ENCODE measurements at regions not wholly inside any gene's neighbourhood (a gene's known extent, or its start where the extent isn't known, plus 50 kb on each side); places are given as distances from the start of the nearest gene placed in this dataset.
"Not testable (repeated sequence)": the region's sequence is repeated elsewhere in the genome, so short reads cannot be mapped to it uniquely, and the experiment has no call there.

DNA sequence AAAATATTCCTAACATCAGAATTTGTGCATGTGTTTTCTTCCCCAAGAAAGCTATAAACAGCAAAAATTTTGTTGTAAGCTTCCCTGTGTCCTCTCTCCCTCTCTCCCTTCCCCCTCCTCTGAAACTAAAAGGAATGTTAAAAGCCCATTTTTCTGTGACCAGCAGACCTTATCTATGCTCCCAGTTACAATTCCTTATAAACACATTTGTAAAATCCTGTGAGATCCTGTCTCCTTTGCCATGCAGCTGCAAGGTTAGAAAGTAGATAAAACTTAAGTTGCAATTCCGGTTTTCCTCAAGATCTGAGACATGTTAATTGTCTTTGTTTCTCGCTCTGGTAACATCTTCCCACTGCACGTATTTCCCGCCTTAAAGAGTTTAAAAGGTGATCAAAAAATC, 370.3 kb upstream of the TRPC7 start:
- H3K4me3 Mint-ChIP-seq; H3K9me3 Mint-ChIP-seq (ENCODE audit: low read depth); H3K4me1 Mint-ChIP-seq; H3K27me3 Mint-ChIP-seq; DNase-seq; intact Hi-C loops (cut with DNase I, micrococcal nuclease); H3K36me3 Mint-ChIP-seq (ENCODE audit: low read depth); H3K27ac Mint-ChIP-seq; CTCF ChIA-PET; ATAC-seq; POLR2A ChIA-PET: not testable (repeated sequence)

DNA sequence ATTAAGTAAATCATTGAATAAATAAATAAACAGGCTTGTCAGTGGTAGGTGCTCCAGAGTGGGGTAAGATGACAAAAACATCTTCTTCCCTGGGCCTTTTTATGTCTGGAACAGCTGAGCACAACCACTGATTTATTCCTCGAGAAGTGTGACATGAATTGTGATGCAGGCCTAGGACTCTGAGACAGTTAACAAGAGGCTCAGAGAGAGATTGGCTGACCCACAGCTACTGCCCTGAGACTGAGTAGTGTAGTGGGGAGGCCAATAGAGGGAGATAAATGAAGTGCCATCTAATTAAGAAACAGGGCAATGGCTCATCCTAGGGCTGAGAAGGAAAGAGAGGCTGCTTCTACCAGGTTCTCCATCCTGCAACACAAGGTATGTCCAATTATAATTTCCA, 369.3 kb upstream of the TRPC7 start:
- no peaks in the 10 kb centered on the region for H3K27me3 Mint-ChIP-seq
- H3K27ac Mint-ChIP-seq = no peak overlapping the region

DNA sequence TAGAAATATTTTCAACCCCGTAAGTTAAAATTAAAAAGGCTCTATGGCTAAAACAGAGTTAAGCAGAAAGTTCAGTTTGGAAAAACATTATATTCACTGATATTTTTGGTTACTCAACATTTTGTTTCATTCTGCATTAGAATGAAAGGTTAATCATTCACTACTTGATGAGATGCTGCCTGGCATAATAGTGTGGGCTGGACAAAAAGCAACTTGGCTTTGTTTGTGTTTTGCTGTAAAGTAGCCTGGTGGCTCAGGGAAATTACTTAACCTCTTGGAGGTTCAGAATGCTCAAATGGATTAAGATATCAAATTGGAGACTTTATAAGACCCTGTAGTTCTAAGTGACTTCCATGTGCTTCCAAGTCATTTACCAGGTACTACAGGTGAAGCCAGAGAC, 367.4 kb upstream of the TRPC7 start:
- intact Hi-C loops (cut with DNase I, micrococcal nuclease) = no loop called here
- Mint-ChIP-seq H3K4me1 (no peaks in the 10 kb centered on the region), H3K27me3 (no peaks in the 10 kb centered on the region), H3K27ac (no peak overlapping the region), H3K9me3 (ENCODE audit: low read depth) (peaks cover 3% of the 10 kb centered on the region), H3K4me3 (no peak overlapping the region), H3K36me3 (ENCODE audit: low read depth) (no peaks in the 10 kb centered on the region)
- CTCF ChIA-PET = no interaction called here
- DNase-seq (no peak), ATAC-seq (no peak)
- POLR2A ChIA-PET = no interaction called here

More for the DNA sequence above, 369.3 kb upstream of the TRPC7 start:
- Mint-ChIP-seq H3K36me3 (ENCODE audit: low read depth) (no peaks in the 10 kb centered on the region), H3K9me3 (ENCODE audit: low read depth) (peaks cover 9% of the 10 kb centered on the region), H3K4me3 (no peak overlapping the region), H3K4me1 (no peaks in the 10 kb centered on the region)
- ChIA-PET POLR2A (no interaction called here), CTCF (no interaction called here)
- intact Hi-C loops (cut with DNase I, micrococcal nuclease) = no loop called here
- ATAC-seq (no peak), DNase-seq (no peak)

DNA sequence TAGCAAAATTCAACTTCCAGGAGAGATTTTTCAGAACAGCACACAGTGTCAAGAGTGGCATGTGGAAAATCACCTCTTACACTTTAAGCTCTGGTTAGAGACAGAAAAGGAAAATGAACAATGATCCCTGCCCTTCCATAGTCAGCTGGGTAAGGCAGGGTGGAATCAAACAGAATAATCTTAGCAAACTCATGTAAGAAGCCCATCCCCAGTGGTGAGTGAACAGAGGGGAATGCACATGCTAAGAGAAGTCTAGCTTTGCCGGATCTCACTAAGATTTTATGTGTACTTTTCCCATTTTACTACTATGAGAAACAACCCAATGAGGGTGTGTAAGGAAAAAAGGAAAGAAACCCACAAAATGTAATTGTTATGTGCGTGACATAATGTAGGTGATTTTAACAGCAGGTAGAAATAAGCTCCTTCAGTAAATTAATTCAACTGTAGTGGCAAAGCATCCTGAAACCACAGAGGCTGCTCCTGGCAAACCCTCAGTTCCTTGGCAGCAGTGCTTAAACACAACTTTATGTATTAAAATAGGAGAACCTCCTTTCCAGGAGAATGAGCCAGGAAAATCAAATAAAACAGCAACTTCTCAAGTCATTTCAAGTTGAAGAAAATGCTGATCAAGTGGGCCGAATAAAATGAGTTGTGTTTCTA, 366.0 kb upstream of the TRPC7 start:
- H3K4me1 Mint-ChIP-seq = no peaks in the 10 kb centered on the region
- H3K9me3 Mint-ChIP-seq (ENCODE audit: low read depth) = no peaks in the 10 kb centered on the region
- DNase-seq (no peak), ATAC-seq (no peak)
- intact Hi-C loops (cut with DNase I, micrococcal nuclease) = no loop called here
- no peak overlapping the region for H3K27ac Mint-ChIP-seq
- CTCF ChIA-PET = no interaction called here
- no peaks in the 10 kb centered on the region for H3K36me3 Mint-ChIP-seq (ENCODE audit: low read depth)
- no peak overlapping the region for H3K4me3 Mint-ChIP-seq
- no peaks in the 10 kb centered on the region for H3K27me3 Mint-ChIP-seq
- POLR2A ChIA-PET = no interaction called here

DNA sequence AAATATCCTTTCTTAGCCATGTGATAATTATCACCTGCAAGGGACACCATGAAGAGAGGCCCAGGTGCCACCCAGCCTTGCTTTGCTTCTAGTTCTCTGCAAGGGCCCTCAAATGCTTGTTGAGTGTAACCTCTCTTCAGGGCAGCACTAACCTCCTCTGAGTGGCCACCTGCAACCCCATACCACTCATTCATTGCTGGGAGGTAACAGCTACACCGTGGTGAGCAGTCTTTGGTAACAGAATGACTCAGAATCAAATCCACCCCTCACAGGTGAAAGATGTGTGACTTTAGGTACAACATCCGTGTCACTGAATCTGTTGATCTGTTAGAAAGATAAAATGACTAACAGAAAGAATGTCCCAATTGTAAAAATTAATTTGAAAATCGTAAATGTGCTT, 365.1 kb upstream of the TRPC7 start:
- CTCF ChIA-PET = no interaction called here
- H3K27ac Mint-ChIP-seq = no peak overlapping the region
- no peaks in the 10 kb centered on the region for H3K4me1 Mint-ChIP-seq
- no peak overlapping the region for H3K4me3 Mint-ChIP-seq
- POLR2A ChIA-PET = no interaction called here
- DNase-seq (no peak), ATAC-seq (no peak)
- no peaks in the 10 kb centered on the region for H3K36me3 Mint-ChIP-seq (ENCODE audit: low read depth)
- intact Hi-C loops (cut with DNase I, micrococcal nuclease) = no loop called here
- H3K27me3 Mint-ChIP-seq = no peaks in the 10 kb centered on the region
- no peaks in the 10 kb centered on the region for H3K9me3 Mint-ChIP-seq (ENCODE audit: low read depth)

DNA sequence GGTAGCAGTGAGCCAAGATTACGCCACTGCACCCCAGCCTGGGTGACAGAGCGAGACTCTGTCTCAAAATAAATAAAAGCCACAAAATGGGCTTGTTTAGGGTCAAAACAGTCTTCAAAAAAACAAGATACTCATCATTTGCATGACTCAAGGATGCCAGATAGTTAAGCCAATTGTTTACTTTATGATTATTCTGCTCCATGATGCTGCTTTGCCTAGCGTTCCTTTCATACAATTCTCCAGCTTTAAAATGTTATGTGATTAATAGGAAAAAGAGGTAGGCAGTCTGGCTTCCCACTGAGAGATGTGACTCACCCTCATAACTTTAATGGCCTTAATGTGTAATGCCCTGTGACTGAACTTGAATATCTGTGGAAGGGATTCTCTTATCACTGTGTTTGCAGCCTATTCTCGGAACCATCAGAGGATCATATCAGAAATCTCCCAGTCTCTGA, 364.6 kb upstream of the TRPC7 start:
- DNase-seq = no peak
- no peaks in the 10 kb centered on the region for H3K4me1 Mint-ChIP-seq
- no peaks in the 10 kb centered on the region for H3K36me3 Mint-ChIP-seq (ENCODE audit: low read depth)
- ChIA-PET CTCF (no interaction called here), POLR2A (no interaction called here)
- ATAC-seq = no peak
- intact Hi-C loops (cut with DNase I, micrococcal nuclease) = no loop called here
- H3K9me3 Mint-ChIP-seq (ENCODE audit: low read depth) = no peaks in the 10 kb centered on the region
- H3K4me3 Mint-ChIP-seq = no peak overlapping the region
- no peak overlapping the region for H3K27ac Mint-ChIP-seq
- no peaks in the 10 kb centered on the region for H3K27me3 Mint-ChIP-seq

DNA sequence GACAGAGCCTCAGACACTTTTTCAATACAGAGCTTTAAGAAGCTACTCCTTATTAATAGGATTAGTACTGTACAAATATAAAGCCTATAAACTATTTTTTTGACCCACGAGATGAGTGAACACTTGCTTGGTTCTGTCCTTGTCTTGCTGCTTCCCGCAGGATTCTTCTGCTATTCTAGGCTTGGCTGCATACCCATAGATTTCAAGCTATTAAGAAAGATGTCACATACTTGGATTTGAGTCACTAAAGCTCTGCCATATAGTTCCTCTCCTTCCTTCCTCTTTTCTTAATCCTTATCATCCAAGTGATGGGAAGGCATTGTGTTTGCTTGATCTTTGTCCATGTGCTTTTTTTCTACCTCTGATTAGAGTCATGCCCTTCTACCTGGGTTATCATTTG, 361.2 kb upstream of the TRPC7 start:
- Mint-ChIP-seq H3K4me3 (no peak overlapping the region), H3K27ac (no peak overlapping the region), H3K9me3 (ENCODE audit: low read depth) (no peaks in the 10 kb centered on the region), H3K36me3 (ENCODE audit: low read depth) (no peaks in the 10 kb centered on the region), H3K4me1 (no peaks in the 10 kb centered on the region), H3K27me3 (no peaks in the 10 kb centered on the region)
- ChIA-PET CTCF (no interaction called here), POLR2A (no interaction called here)
- ATAC-seq (no peak), DNase-seq (no peak)
- intact Hi-C loops (cut with DNase I, micrococcal nuclease) = no loop called here

DNA sequence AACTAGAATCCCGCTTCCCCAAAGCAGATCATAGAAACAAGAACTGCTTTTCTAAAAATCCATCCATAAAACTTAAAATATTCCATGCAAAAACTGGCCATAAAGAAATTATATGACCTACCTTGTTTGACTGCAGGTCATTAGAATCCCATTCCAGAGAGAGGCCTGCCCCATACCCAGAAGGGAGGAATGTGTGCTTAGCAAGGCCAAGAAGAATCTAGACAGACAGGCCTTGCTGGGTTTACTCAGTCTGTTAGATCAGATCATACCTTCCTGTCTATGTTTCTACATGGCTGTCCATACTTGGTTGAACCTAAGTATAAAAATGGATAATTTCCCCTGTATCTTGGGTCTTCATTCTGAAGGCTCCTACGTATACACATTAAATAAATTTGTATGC, 358.8 kb upstream of the TRPC7 start:
- ChIA-PET POLR2A (no interaction called here), CTCF (no interaction called here)
- H3K27me3 Mint-ChIP-seq = no peaks in the 10 kb centered on the region
- no peaks in the 10 kb centered on the region for H3K9me3 Mint-ChIP-seq (ENCODE audit: low read depth)
- H3K27ac Mint-ChIP-seq = no peak overlapping the region
- no peaks in the 10 kb centered on the region for H3K36me3 Mint-ChIP-seq (ENCODE audit: low read depth)
- H3K4me3 Mint-ChIP-seq = no peak overlapping the region
- intact Hi-C loops (cut with DNase I, micrococcal nuclease) = no loop called here
- ATAC-seq = no peak
- no peak for DNase-seq
- H3K4me1 Mint-ChIP-seq = no peaks in the 10 kb centered on the region

DNA sequence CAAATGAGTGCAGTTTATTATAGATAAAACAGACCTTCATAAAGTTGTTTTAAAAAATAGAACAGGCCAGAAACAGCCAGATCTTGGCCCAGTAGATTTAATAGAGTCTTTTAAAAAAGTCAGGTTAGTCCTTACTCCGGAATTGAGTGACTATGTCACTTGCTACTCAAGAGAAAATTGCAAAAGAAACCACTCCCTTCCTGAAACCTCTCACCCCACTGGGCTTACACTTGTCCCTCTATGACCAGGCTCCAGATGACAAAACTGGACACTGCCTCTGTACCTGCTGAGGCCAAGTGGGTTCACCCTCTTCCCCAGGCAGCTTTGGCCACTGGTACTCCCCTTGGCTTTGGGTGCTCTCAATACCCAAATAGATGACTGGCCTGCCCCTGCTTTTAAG, 357.2 kb upstream of the TRPC7 start:
- Mint-ChIP-seq H3K36me3 (ENCODE audit: low read depth) (no peaks in the 10 kb centered on the region), H3K4me1 (no peaks in the 10 kb centered on the region), H3K27me3 (no peaks in the 10 kb centered on the region), H3K9me3 (ENCODE audit: low read depth) (no peaks in the 10 kb centered on the region), H3K4me3 (no peak overlapping the region), H3K27ac (no peak overlapping the region)
- DNase-seq (no peak), ATAC-seq (no peak)
- POLR2A ChIA-PET = no interaction called here
- CTCF ChIA-PET = no interaction called here
- intact Hi-C loops (cut with DNase I, micrococcal nuclease) = no loop called here

DNA sequence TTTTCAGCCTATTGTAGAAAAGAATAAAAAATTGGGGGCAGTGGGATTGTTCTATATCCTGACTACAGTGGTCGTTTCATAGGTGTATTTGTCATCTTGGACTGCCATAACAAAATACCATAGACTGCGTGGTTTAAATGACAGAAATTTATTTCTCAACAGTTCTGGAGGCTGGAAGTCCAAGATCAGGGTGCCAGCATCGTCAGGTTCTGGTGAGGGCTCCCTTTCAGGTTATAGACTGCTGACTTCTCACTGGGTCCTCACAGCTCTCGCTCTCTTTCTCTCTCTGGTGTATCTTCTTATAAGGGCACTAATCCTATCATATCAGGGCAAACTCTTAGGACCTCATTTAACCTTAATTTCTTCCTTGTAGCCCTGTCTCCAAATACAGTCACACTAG, 356.7 kb upstream of the TRPC7 start:
- Mint-ChIP-seq H3K36me3 (ENCODE audit: low read depth) (no peaks in the 10 kb centered on the region), H3K4me1 (no peaks in the 10 kb centered on the region), H3K9me3 (ENCODE audit: low read depth) (no peaks in the 10 kb centered on the region), H3K27ac (no peak overlapping the region), H3K27me3 (no peaks in the 10 kb centered on the region), H3K4me3 (no peak overlapping the region)
- DNase-seq (no peak), ATAC-seq (no peak)
- intact Hi-C loops (cut with DNase I, micrococcal nuclease) = no loop called here
- ChIA-PET CTCF (no interaction called here), POLR2A (no interaction called here)

DNA sequence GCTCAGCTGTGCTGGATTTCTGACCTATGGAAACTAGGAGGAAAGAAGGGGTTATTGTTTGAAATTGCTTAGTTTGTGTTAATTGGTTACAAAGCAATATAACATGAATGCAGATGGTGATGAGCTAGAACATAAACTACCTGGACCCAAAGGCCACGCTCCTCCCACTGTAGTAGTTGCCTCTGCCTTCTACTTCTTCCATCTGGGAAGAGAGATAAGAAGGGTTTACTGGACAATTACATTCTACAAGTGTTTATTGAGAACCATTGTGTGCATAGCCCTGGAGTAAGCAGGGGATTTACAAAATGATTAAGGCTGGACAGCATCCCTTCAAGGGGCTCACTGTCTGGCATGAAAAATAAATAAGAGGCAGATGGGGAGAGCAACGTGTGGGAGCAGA, 355.3 kb upstream of the TRPC7 start:
- POLR2A ChIA-PET = no interaction called here
- CTCF ChIA-PET = interaction anchor here (0.9 kb wide), 1 partner anchor 161 kb away, joined by 3 read pairs; no protein-coding TSS in a partner anchor
- Mint-ChIP-seq H3K9me3 (ENCODE audit: low read depth) (no peaks in the 10 kb centered on the region), H3K4me3 (no peak overlapping the region), H3K27me3 (no peaks in the 10 kb centered on the region), H3K4me1 (no peaks in the 10 kb centered on the region), H3K27ac (no peak overlapping the region), H3K36me3 (ENCODE audit: low read depth) (no peaks in the 10 kb centered on the region)
- ATAC-seq = no peak
- intact Hi-C loops (cut with DNase I, micrococcal nuclease) = no loop called here
- DNase-seq = no peak

DNA sequence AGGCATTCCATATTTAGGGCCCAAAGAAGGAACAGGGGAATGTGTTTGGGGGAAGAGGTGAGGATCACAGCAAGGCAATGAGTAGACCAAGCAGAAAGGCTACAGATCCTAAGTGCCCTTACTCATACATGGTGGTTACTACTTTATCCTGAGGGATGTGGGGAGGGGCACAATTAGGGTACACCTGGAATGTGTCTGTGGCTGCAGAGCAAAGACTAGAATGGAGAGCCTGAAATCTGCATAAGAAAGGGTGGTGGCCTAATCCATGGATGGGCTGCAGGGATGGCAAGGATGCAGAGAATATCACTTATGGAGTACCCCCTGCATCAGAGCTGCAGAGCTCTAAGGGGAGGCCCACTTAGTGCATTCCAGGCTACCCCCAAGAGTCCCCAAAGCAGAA, 352.6 kb upstream of the TRPC7 start:
- H3K27ac Mint-ChIP-seq = no peak overlapping the region
- CTCF ChIA-PET = no interaction called here
- POLR2A ChIA-PET = no interaction called here

DNA sequence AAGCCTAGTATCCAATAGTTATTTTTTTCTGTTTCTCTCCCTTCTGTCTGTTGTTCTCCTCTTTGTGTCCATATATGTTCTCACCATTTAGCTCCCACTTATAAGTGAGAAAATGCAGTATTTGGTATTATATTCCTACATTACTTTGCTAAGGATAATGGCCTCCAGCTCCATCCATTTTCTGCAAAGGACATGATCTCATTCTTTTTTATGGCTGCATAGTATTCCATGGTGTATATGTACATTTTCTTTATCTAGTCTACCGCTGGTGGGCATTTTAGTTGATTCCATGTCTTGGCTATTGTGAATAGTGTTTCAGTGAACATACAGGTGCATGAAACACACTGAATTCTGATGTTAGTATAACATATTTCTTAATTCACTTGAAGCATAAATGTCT, 348.9 kb upstream of the TRPC7 start:
- ChIA-PET POLR2A (no interaction called here), CTCF (interaction anchor here (0.6 kb wide), 1 partner anchor 230 kb away, joined by 3 read pairs; no protein-coding TSS in a partner anchor)
- ATAC-seq = no peak
- no peaks in the 10 kb centered on the region for H3K4me1 Mint-ChIP-seq
- intact Hi-C loops (cut with DNase I, micrococcal nuclease) = no loop called here
- H3K27me3 Mint-ChIP-seq = no peaks in the 10 kb centered on the region
- H3K4me3 Mint-ChIP-seq = no peak overlapping the region
- DNase-seq = no peak
- no peak overlapping the region for H3K27ac Mint-ChIP-seq
- H3K36me3 Mint-ChIP-seq (ENCODE audit: low read depth) = no peaks in the 10 kb centered on the region
- H3K9me3 Mint-ChIP-seq (ENCODE audit: low read depth) = peaks cover 2% of the 10 kb centered on the region

More for the DNA sequence above, 352.6 kb upstream of the TRPC7 start:
- Mint-ChIP-seq H3K27me3 (no peaks in the 10 kb centered on the region), H3K4me1 (no peaks in the 10 kb centered on the region), H3K36me3 (ENCODE audit: low read depth) (no peaks in the 10 kb centered on the region), H3K9me3 (ENCODE audit: low read depth) (no peaks in the 10 kb centered on the region), H3K4me3 (no peak overlapping the region)
- ATAC-seq = no peak
- intact Hi-C loops (cut with DNase I, micrococcal nuclease) = no loop called here
- no peak for DNase-seq
